ENCODE measurements at regions not wholly inside any gene's neighbourhood (a gene's known extent, or its start where the extent isn't known, plus 50 kb on each side); places are given as distances from the start of the nearest gene placed in this dataset.

GRCh38 chr15:38091078-38091645 lies 156.7 kb downstream of the TMCO5A start:
- CTCF ChIA-PET, result no interaction called here
- ATAC-seq, result no peak
- intact Hi-C loops (cut with micrococcal nuclease), result no loop called here

GRCh38 chr15:38093931-38094330 lies 158.7 kb upstream of the SPRED1 start:
- Histone ChIP-seq H3K36me3 (ENCODE audit: low read depth, low read length) (no peaks in the 10 kb centered on the region), H3K4me1 (ENCODE audit: insufficient read depth, low read length) (no peaks in the 10 kb centered on the region), H3K9me3 (ENCODE audit: low read length) (0 out of 2 replicates have a peak, but pooled peaks cover 5% of the 10 kb centered on the region), H3F3A (ENCODE audit: low read length, unreplicated experiment) (no peaks in the 10 kb centered on the region), H3K79me2 (ENCODE audit: low read length) (no peaks in the 10 kb centered on the region), H3K9me2 (replicated peaks; ENCODE audit: low read length) (no peaks in the 10 kb centered on the region), H3K4me3 (ENCODE audit: low read length) (no peak overlapping the region), H2AFZ (ENCODE audit: low read length) (no peak overlapping the region), H4K20me1 (ENCODE audit: low read length) (no peaks in the 10 kb centered on the region), H3K9ac (ENCODE audit: low read length) (no peak overlapping the region), H3K27ac (ENCODE audit: low read length) (no peak overlapping the region), H3K4me2 (ENCODE audit: low read length) (no peak overlapping the region), H3K27me3 (ENCODE audit: low read length) (no peaks in the 10 kb centered on the region)
- no peak for DNase-seq
- intact Hi-C loops (cut with micrococcal nuclease), result no loop called here
- CTCF ChIA-PET, result no interaction called here
- POLR2A ChIA-PET (ENCODE audit: unreplicated experiment), result no interaction called here
- no peak for ATAC-seq
- BruUV-seq (replicated peaks), result no TSS peak
- TF ChIP-seq EZH2phosphoT487 (IDR thresholded peaks at IDR 0.05; ENCODE audit: borderline replicate concordance, low read length) (no peak), CTCF (conservative IDR thresholded peaks at IDR 0.05; ENCODE audit: low read depth, low read length) (no peak), EZH2 (IDR thresholded peaks at IDR 0.05; ENCODE audit: low read length, unreplicated experiment) (no peak)

More at GRCh38 chr15:38091078-38091645, 156.7 kb downstream of the TMCO5A start:
- Histone ChIP-seq H2AFZ (ENCODE audit: low read length) (no peak overlapping the region), H3K4me1 (ENCODE audit: insufficient read depth, low read length) (no peaks in the 10 kb centered on the region), H3K9me2 (replicated peaks; ENCODE audit: low read length) (no peaks in the 10 kb centered on the region), H3K9me3 (ENCODE audit: low read length) (no peaks in the 10 kb centered on the region), H4K20me1 (ENCODE audit: low read length) (no peaks in the 10 kb centered on the region), H3F3A (ENCODE audit: low read length, unreplicated experiment) (no peaks in the 10 kb centered on the region), H3K4me3 (ENCODE audit: low read length) (no peak overlapping the region), H3K27me3 (ENCODE audit: low read length) (no peaks in the 10 kb centered on the region), H3K27ac (ENCODE audit: low read length) (no peak overlapping the region), H3K79me2 (ENCODE audit: low read length) (no peaks in the 10 kb centered on the region), H3K36me3 (ENCODE audit: low read depth, low read length) (no peaks in the 10 kb centered on the region), H3K4me2 (ENCODE audit: low read length) (no peak overlapping the region), H3K9ac (ENCODE audit: low read length) (no peak overlapping the region)
- no TSS peak for BruUV-seq (replicated peaks)
- TF ChIP-seq EZH2phosphoT487 (IDR thresholded peaks at IDR 0.05; ENCODE audit: borderline replicate concordance, low read length), result no peak
- no peak for TF ChIP-seq EZH2 (IDR thresholded peaks at IDR 0.05; ENCODE audit: low read length, unreplicated experiment)
- TF ChIP-seq CTCF (conservative IDR thresholded peaks at IDR 0.05; ENCODE audit: low read depth, low read length), result no peak
- DNase-seq, result no peak
- POLR2A ChIA-PET (ENCODE audit: unreplicated experiment), result no interaction called here

GRCh38 chr15:38102972-38103371 lies 149.7 kb upstream of the SPRED1 start:
- Histone ChIP-seq H3K79me2 (ENCODE audit: low read length) (no peaks in the 10 kb centered on the region), H3K36me3 (ENCODE audit: low read depth, low read length) (no peaks in the 10 kb centered on the region), H3K4me3 (ENCODE audit: low read length) (no peak overlapping the region), H3K4me1 (ENCODE audit: insufficient read depth, low read length) (no peaks in the 10 kb centered on the region; the same call in 1 of the 2 replicates), H3K9me2 (replicated peaks; ENCODE audit: low read length) (no peaks in the 10 kb centered on the region), H3K9ac (ENCODE audit: low read length) (no peak overlapping the region), H3K9me3 (ENCODE audit: low read length) (no peaks in the 10 kb centered on the region), H4K20me1 (ENCODE audit: low read length) (no peaks in the 10 kb centered on the region), H2AFZ (ENCODE audit: low read length) (no peak overlapping the region), H3K4me2 (ENCODE audit: low read length) (no peak overlapping the region), H3K27me3 (ENCODE audit: low read length) (no peaks in the 10 kb centered on the region), H3K27ac (ENCODE audit: low read length) (no peak overlapping the region), H3F3A (ENCODE audit: low read length, unreplicated experiment) (no peaks in the 10 kb centered on the region)
- no peak for DNase-seq
- ATAC-seq, result no peak
- intact Hi-C loops (cut with micrococcal nuclease), result no loop called here
- no TSS peak for BruUV-seq (replicated peaks)
- ChIA-PET CTCF (no interaction called here), POLR2A (ENCODE audit: unreplicated experiment) (no interaction called here)
- no peak for TF ChIP-seq EZH2phosphoT487 (IDR thresholded peaks at IDR 0.05; ENCODE audit: borderline replicate concordance, low read length)
- no peak for TF ChIP-seq CTCF (conservative IDR thresholded peaks at IDR 0.05; ENCODE audit: low read depth, low read length)
- no peak for TF ChIP-seq EZH2 (IDR thresholded peaks at IDR 0.05; ENCODE audit: low read length, unreplicated experiment)
